ENCODE measurements at regions not wholly inside any gene's neighbourhood (a gene's known extent, or its start where the extent isn't known, plus 50 kb on each side); places are given as distances from the start of the nearest gene placed in this dataset.
"Not testable (repeated sequence)": the region's sequence is repeated elsewhere in the genome, so short reads cannot be mapped to it uniquely, and the experiment has no call there.

- Histone ChIP-seq H3K27ac (no peak overlapping the region), H3K4me1 (no peaks in the 10 kb centered on the region), H3K27me3 (no peaks in the 10 kb centered on the region), H3K4me3 (no peak overlapping the region), H3K36me3 (no peaks in the 10 kb centered on the region), H3K9me3 (no peaks in the 10 kb centered on the region)
- TF ChIP-seq POLR2AphosphoS5 (IDR thresholded peaks at IDR 0.05) = no peak
- TF ChIP-seq CTCF (IDR thresholded peaks at IDR 0.05) = no peak
- no peak for TF ChIP-seq POLR2A (IDR thresholded peaks at IDR 0.05)
- no peak for DNase-seq (ENCODE audit: low spot score in 2 of 2)
- intact Hi-C loops (cut with DNase I; ENCODE audit: low total_unique reads) = no loop called here
Measured at GRCh38 chr2:194870974-194871535, 786.0 kb upstream of the SLC39A10 start.

GRCh38 chr2:194867328-194867727 lies 789.7 kb upstream of the SLC39A10 start:
- Histone ChIP-seq H3K36me3 (no peaks in the 10 kb centered on the region), H3K9me3 (no peaks in the 10 kb centered on the region), H3K4me1 (no peaks in the 10 kb centered on the region), H3K4me3 (no peak overlapping the region), H3K27me3 (no peaks in the 10 kb centered on the region), H3K27ac (no peak overlapping the region)
- intact Hi-C loops (cut with DNase I; ENCODE audit: low total_unique reads) = no loop called here
- TF ChIP-seq CTCF (IDR thresholded peaks at IDR 0.05) (peak; percentile 12 to 20 (median 18)), POLR2A (IDR thresholded peaks at IDR 0.05) (no peak), POLR2AphosphoS5 (IDR thresholded peaks at IDR 0.05) (no peak)
- DNase-seq (ENCODE audit: low spot score in 2 of 2) = no peak

GRCh38 chr2:194854941-194855340 lies 802.1 kb upstream of the SLC39A10 start:
- Histone ChIP-seq H3K4me1 (no peaks in the 10 kb centered on the region), H3K27me3 (no peaks in the 10 kb centered on the region), H3K4me3 (no peak overlapping the region), H3K36me3 (no peaks in the 10 kb centered on the region), H3K9me3 (no peaks in the 10 kb centered on the region), H3K27ac (no peak overlapping the region)
- TF ChIP-seq POLR2AphosphoS5 (IDR thresholded peaks at IDR 0.05) (no peak), POLR2A (IDR thresholded peaks at IDR 0.05) (no peak), CTCF (IDR thresholded peaks at IDR 0.05) (no peak)
- no peak for DNase-seq (ENCODE audit: low spot score in 2 of 2)
- intact Hi-C loops (cut with DNase I; ENCODE audit: low total_unique reads) = no loop called here

GRCh38 chr2:194842871-194843270 lies 814.2 kb upstream of the SLC39A10 start:
- Histone ChIP-seq H3K36me3 (no peaks in the 10 kb centered on the region), H3K9me3 (no peaks in the 10 kb centered on the region), H3K27me3 (no peaks in the 10 kb centered on the region), H3K4me3 (no peak overlapping the region), H3K27ac (no peak overlapping the region), H3K4me1 (no peaks in the 10 kb centered on the region)
- TF ChIP-seq POLR2A (IDR thresholded peaks at IDR 0.05) (no peak), CTCF (IDR thresholded peaks at IDR 0.05) (no peak), POLR2AphosphoS5 (IDR thresholded peaks at IDR 0.05) (no peak)
- DNase-seq (ENCODE audit: low spot score in 2 of 2) = no peak
- intact Hi-C loops (cut with DNase I; ENCODE audit: low total_unique reads) = no loop called here

- H3K27ac ChIP-seq; H3K9me3 ChIP-seq; H3K4me1 ChIP-seq; intact Hi-C loops (cut with DNase I; ENCODE audit: low total_unique reads); H3K36me3 ChIP-seq; H3K4me3 ChIP-seq; H3K27me3 ChIP-seq; DNase-seq (ENCODE audit: low spot score in 2 of 2): not testable (repeated sequence)
Measured at GRCh38 chr2:194834371-194834770, 822.7 kb upstream of the SLC39A10 start.

- no peak for TF ChIP-seq POLR2A (IDR thresholded peaks at IDR 0.05)
- no peak for TF ChIP-seq CTCF (IDR thresholded peaks at IDR 0.05)
- no peak for TF ChIP-seq POLR2AphosphoS5 (IDR thresholded peaks at IDR 0.05)
- H3K9me3 ChIP-seq = no peaks in the 10 kb centered on the region
- intact Hi-C loops (cut with DNase I; ENCODE audit: low total_unique reads) = no loop called here
Measured at GRCh38 chr2:194826241-194826640, 830.8 kb upstream of the SLC39A10 start.

More at GRCh38 chr2:194826241-194826640, 830.8 kb upstream of the SLC39A10 start:
- H3K27me3 ChIP-seq = no peaks in the 10 kb centered on the region
- no peak for DNase-seq (ENCODE audit: low spot score in 2 of 2)
- no peak overlapping the region for H3K4me3 ChIP-seq
- no peak overlapping the region for H3K27ac ChIP-seq
- H3K4me1 ChIP-seq = no peaks in the 10 kb centered on the region
- no peaks in the 10 kb centered on the region for H3K36me3 ChIP-seq

Data from breast epithelium (tissue), 4 donors.